ENCODE measurements at regions not wholly inside any gene's neighbourhood (a gene's known extent, or its start where the extent isn't known, plus 50 kb on each side); places are given as distances from the start of the nearest gene placed in this dataset.

DNA sequence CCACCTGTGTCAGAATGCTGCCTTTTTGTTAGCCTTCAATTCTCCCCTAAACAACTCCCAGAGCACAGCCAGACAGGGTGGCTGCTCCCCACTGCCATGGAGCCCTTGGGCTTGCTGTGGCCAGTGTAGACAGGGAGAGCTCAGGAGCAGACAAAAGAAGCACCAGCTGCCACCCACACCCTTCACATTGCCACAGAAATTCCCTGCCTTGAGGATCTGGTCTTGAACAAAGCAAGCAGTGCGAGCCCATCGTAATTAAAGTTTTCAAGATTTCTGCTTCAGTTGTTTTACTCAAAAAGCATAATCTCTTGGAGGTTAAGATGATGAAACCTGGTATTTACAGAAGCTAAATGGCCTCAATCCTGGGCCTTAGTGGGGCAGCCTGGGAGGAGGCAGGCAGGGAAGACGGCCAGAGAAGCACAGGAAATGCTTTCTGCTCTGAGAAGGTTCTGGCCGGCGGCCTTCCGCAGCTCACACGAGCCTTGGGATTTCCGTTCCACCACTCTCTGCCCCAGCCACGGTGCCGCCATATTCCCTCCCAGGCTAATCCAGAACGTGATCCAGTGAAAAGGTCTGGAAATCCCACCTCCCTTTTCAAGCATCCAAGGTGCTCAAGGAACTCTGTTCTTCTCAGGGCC lies 535.2 kb downstream of the BCL11B start:
- TF ChIP-seq, protein P1, sequence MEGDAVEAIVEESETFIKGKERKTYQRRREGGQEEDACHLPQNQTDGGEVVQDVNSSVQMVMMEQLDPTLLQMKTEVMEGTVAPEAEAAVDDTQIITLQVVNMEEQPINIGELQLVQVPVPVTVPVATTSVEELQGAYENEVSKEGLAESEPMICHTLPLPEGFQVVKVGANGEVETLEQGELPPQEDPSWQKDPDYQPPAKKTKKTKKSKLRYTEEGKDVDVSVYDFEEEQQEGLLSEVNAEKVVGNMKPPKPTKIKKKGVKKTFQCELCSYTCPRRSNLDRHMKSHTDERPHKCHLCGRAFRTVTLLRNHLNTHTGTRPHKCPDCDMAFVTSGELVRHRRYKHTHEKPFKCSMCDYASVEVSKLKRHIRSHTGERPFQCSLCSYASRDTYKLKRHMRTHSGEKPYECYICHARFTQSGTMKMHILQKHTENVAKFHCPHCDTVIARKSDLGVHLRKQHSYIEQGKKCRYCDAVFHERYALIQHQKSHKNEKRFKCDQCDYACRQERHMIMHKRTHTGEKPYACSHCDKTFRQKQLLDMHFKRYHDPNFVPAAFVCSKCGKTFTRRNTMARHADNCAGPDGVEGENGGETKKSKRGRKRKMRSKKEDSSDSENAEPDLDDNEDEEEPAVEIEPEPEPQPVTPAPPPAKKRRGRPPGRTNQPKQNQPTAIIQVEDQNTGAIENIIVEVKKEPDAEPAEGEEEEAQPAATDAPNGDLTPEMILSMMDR (conservative IDR thresholded peaks at IDR 0.05; ENCODE audit: low read depth, low read length): no peak
- TF ChIP-seq BHLHE40 (IDR thresholded peaks at IDR 0.05; ENCODE audit: low read depth, low read length): no peak
- TF ChIP-seq POLR2A (IDR thresholded peaks at IDR 0.05; ENCODE audit: low read depth, low read length): no peak
- no peak for TF ChIP-seq RAD21 (IDR thresholded peaks at IDR 0.05; ENCODE audit: low read length)
- TF ChIP-seq MAFK (IDR thresholded peaks at IDR 0.05; ENCODE audit: low read depth, low read length): no peak
- TF ChIP-seq NFE2L2 (IDR thresholded peaks at IDR 0.05; ENCODE audit: low read depth, low read length): no peak
- no peak for TF ChIP-seq SMC3 (IDR thresholded peaks at IDR 0.05; ENCODE audit: low read depth, low read length)
- no peak for TF ChIP-seq RCOR1 (IDR thresholded peaks at IDR 0.05; ENCODE audit: insufficient replicate concordance, low read length)
- TF ChIP-seq RFX5 (IDR thresholded peaks at IDR 0.05; ENCODE audit: low read depth, low read length): no peak
- TF ChIP-seq MXI1 (IDR thresholded peaks at IDR 0.05; ENCODE audit: borderline replicate concordance, low read depth, low read length): no peak
- no peak for TF ChIP-seq CEBPB (IDR thresholded peaks at IDR 0.05; ENCODE audit: low read depth, low read length)
- TF ChIP-seq, protein P2, sequence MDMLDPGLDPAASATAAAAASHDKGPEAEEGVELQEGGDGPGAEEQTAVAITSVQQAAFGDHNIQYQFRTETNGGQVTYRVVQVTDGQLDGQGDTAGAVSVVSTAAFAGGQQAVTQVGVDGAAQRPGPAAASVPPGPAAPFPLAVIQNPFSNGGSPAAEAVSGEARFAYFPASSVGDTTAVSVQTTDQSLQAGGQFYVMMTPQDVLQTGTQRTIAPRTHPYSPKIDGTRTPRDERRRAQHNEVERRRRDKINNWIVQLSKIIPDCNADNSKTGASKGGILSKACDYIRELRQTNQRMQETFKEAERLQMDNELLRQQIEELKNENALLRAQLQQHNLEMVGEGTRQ (IDR thresholded peaks at IDR 0.05; ENCODE audit: low read depth, low read length): no peak
- no peak for TF ChIP-seq CHD1 (IDR thresholded peaks at IDR 0.05; ENCODE audit: low read depth, low read length)
- TF ChIP-seq FOS (IDR thresholded peaks at IDR 0.05; ENCODE audit: low read depth, low read length): no peak

Measured in IMR-90 (cell line).